RWPE1 (cell line): ENCODE measurements at regions not wholly inside any gene's neighbourhood (a gene's known extent, or its start where the extent isn't known, plus 50 kb on each side); places are given as distances from the start of the nearest gene placed in this dataset.

ENCODE experiments used
- CTCF ChIA-PET: fragments of 350-600 bp; sonication (Branson Sonifier 250); formaldehyde crosslinking; extraction: SDS; loops from one replicate; lab custom pipeline; 2021; lab: Yijun Ruan, JAX
- POLR2A ChIA-PET: fragments of 400-600 bp; formaldehyde crosslinking; extraction: SDS; loops from one replicate; lab custom pipeline; 2020; ENCODE audit warnings: antibody characterized with exemption; ENCODE audit not compliant: low non-redundant PET; lab: Yijun Ruan, JAX
- DNase-seq: peaks from one replicate; pipeline ENCODE4 v3.0.0; 2012; ENCODE audit warnings: low spot score
- H3K27ac ChIP-seq: fragments of 450-650 bp; 2 replicates; pipeline ENCODE4 v1.5.1; 2017
- CTCF ChIP-seq: fragments of 450-650 bp; conservative IDR thresholded peaks from 2 replicates; pipeline ENCODE4 v1.5.1; 2017; ENCODE audit warnings: low read depth, mild to moderate bottlenecking

GRCh38 chr18:6557770-6558248 lies 143.1 kb upstream of the L3MBTL4 start:
- TF ChIP-seq CTCF: no peak
- CTCF ChIA-PET: no interaction called here
- DNase-seq: no peak
- POLR2A ChIA-PET: no interaction called here
- no peak overlapping the region for H3K27ac ChIP-seq

GRCh38 chr18:6558446-6559156 lies 143.9 kb upstream of the L3MBTL4 start:
- TF ChIP-seq CTCF: no peak
- no peak for DNase-seq
- H3K27ac ChIP-seq: no peak overlapping the region
- POLR2A ChIA-PET: no interaction called here
- CTCF ChIA-PET: no interaction called here

GRCh38 chr18:6559296-6559695 lies 144.6 kb upstream of the L3MBTL4 start:
- no peak overlapping the region for H3K27ac ChIP-seq
- CTCF ChIA-PET: no interaction called here
- POLR2A ChIA-PET: no interaction called here
- TF ChIP-seq CTCF: no peak
- no peak for DNase-seq

GRCh38 chr18:6561016-6561415 lies 146.3 kb upstream of the L3MBTL4 start:
- no peak for DNase-seq
- no peak overlapping the region for H3K27ac ChIP-seq
- ChIA-PET CTCF (no interaction called here), POLR2A (no interaction called here)
- no peak for TF ChIP-seq CTCF

- no peak for TF ChIP-seq CTCF
- no peak overlapping the region for H3K27ac ChIP-seq
- ChIA-PET POLR2A (no interaction called here), CTCF (no interaction called here)
- DNase-seq: no peak
These were observed 146.7 kb upstream of the L3MBTL4 start for GRCh38 chr18:6561420-6561861.

- no peak overlapping the region for H3K27ac ChIP-seq
- TF ChIP-seq CTCF: no peak
- DNase-seq: no peak
- CTCF ChIA-PET: interaction anchor here (0.6 kb wide), 1 partner anchor 101 kb away, joined by 3 read pairs; no protein-coding TSS in a partner anchor
- POLR2A ChIA-PET: no interaction called here
These were observed 147.2 kb upstream of the L3MBTL4 start for GRCh38 chr18:6561862-6562291.
